ENCODE measurements at regions not wholly inside any gene's neighbourhood (a gene's known extent, or its start where the extent isn't known, plus 50 kb on each side); places are given as distances from the start of the nearest gene placed in this dataset.

DNA sequence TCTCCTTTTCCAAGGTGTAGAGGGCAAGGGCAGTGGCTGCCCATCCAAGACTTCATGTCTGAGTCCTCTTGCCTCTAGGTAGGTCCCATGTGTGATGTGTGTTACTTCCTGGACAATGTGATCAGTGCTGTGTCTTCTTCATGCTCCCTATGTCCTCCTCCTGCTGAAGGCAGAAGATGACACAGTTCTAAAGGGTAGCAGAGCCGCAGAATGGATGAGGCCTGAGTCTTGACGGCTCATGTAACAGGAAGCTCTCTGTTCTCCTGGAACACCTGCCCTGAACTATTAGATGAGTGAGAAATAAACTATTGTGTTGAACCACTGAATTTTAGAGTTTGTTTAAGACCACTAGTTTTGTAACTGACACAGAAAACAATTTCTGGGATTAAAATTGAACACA is 165.9 kb downstream of the NDFIP2 start:
- no peak for TF ChIP-seq CTBP1 (IDR thresholded peaks at IDR 0.05; ENCODE audit: borderline replicate concordance)
- no peak for TF ChIP-seq TARDBP (IDR thresholded peaks at IDR 0.05)
- TF ChIP-seq LEF1 (IDR thresholded peaks at IDR 0.05; ENCODE audit: borderline replicate concordance) = no peak
- TF ChIP-seq SP1 (IDR thresholded peaks at IDR 0.05) = no peak
- TF ChIP-seq FOXK2 (IDR thresholded peaks at IDR 0.05) = no peak
- no peak for TF ChIP-seq ZNF384 (IDR thresholded peaks at IDR 0.05)
- TF ChIP-seq ARNT (IDR thresholded peaks at IDR 0.05) = no peak
- TF ChIP-seq, protein P1, sequence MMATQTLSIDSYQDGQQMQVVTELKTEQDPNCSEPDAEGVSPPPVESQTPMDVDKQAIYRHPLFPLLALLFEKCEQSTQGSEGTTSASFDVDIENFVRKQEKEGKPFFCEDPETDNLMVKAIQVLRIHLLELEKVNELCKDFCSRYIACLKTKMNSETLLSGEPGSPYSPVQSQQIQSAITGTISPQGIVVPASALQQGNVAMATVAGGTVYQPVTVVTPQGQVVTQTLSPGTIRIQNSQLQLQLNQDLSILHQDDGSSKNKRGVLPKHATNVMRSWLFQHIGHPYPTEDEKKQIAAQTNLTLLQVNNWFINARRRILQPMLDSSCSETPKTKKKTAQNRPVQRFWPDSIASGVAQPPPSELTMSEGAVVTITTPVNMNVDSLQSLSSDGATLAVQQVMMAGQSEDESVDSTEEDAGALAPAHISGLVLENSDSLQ (IDR thresholded peaks at IDR 0.05) = no peak
- TF ChIP-seq BHLHE40 (IDR thresholded peaks at IDR 0.05; ENCODE audit: borderline replicate concordance) = no peak
- TF ChIP-seq FOXM1 (IDR thresholded peaks at IDR 0.05; ENCODE audit: borderline replicate concordance) = no peak
- no peak for TF ChIP-seq FOXA1 (IDR thresholded peaks at IDR 0.05)
- no peak for TF ChIP-seq NFRKB (IDR thresholded peaks at IDR 0.05)
- TF ChIP-seq L3MBTL2 (conservative IDR thresholded peaks at IDR 0.05) = no peak
- TF ChIP-seq SUZ12 (IDR thresholded peaks at IDR 0.05) = no peak
